Right lobe of liver (tissue), 6 donors: ENCODE measurements at regions not wholly inside any gene's neighbourhood (a gene's known extent, or its start where the extent isn't known, plus 50 kb on each side); places are given as distances from the start of the nearest gene placed in this dataset.

ENCODE experiments used
- ATAC-seq, 4 donors: fragments of 200-7000 bp; cut with Tn5 transposase; one replicate each; pipeline ENCODE4 v1.9.1; 2020; ENCODE audit warnings: mild to moderate bottlenecking in 4 of 4, moderate library complexity in 4 of 4
- DNase-seq, 3 donors: peaks; one replicate each; pipeline ENCODE4 v3.0.0-alpha.2; 2020
- H3K27ac ChIP-seq, 3 donors: fragments of 200-600 bp; one replicate each; pipeline ENCODE4 v1.8.0; 2022
- H3K27me3 ChIP-seq, 2 donors: fragments of 200-600 bp; one replicate each; pipeline ENCODE4 v1.8.0; 2022
- H3K36me3 ChIP-seq, 4 donors: fragments of 200-600 bp; sonication (generic) in 1 of 4; one replicate each; pipeline versions ENCODE4 v1.5.1 to v1.8.0; 2017 to 2022; ENCODE audit warnings: control low read depth in 1 of 4
- H3K4me1 ChIP-seq, 4 donors: fragments of 200-600 bp; sonication (generic) in 1 of 4; one replicate each; pipeline versions ENCODE4 v1.5.1 to v1.8.0; 2017 to 2022; ENCODE audit warnings: control low read depth in 1 of 4
- H3K4me3 ChIP-seq, 3 donors: fragments of 200-600 bp; one replicate each; pipeline ENCODE4 v1.8.0; 2022
- H3K9me3 ChIP-seq, 4 donors: fragments of 200-600 bp; sonication (generic) in 1 of 4; one replicate each; pipeline versions ENCODE4 v1.5.1 to v1.8.0; 2017 to 2022; ENCODE audit warnings: control low read depth in 1 of 4
- CTCF ChIP-seq, 4 donors: fragments of 200-600 bp in 3 of 4; fragments of 450-650 bp in 1 of 4; IDR thresholded peaks; one replicate each; pipeline versions ENCODE4 v1.5.1 to v1.8.0; 2016 to 2022; ENCODE audit warnings: antibody characterized with exemption in 4 of 4, mild to moderate bottlenecking in 2 of 4
- POLR2A ChIP-seq: fragments of 450-650 bp; IDR thresholded peaks from one replicate; pipeline ENCODE4 v1.6.1; 2017; ENCODE audit warnings: antibody characterized with exemption, mild to moderate bottlenecking
- WGBS: methylation state at CpG from one replicate; pipeline ENCODE4 v1.1.6; 2018; ENCODE audit warnings: low coverage, low lambda C conversion rate; ENCODE audit not compliant: insufficient coverage; ENCODE audit errors: missing lambda C conversion rate; 5-methylcytosine and 5-hydroxymethylcytosine counted together
- intact Hi-C, 2 donors: fragments of 100-400 bp; cut with DNase I; formaldehyde crosslinking; loops; one replicate each; pipeline versions ENCODE4 v1.11.2 to v1.14.1; 2022
- donor health status: DM: no; HTN: yes; CAD: no.
- donor health status: DM: no; HTN: no; CAD: no.
- donor health status: DM: no; HTN: no; CAD: no.
- donor health status: DM: no; HTN: yes; CAD: no.
- donor health status: DM: no; HTN: yes; CAD: no.

GRCh38 chr4:83964996-83965541 is 429.2 kb downstream of the GPAT3 start:
- Histone ChIP-seq H3K9me3 (no peaks in the 10 kb centered on the region), H3K36me3 (no peaks in the 10 kb centered on the region), H3K4me3 (no peak overlapping the region), H3K27me3 (no peaks in the 10 kb centered on the region), H3K4me1 (no peaks in the 10 kb centered on the region), H3K27ac (no peak overlapping the region)
- DNase-seq = no peak
- intact Hi-C loops = no loop called here
- no peak for ATAC-seq
- no CpG with 5 or more reads among the region's 3 CpGs for WGBS
- no peak for TF ChIP-seq CTCF (IDR thresholded peaks at IDR 0.05)
- no peak for TF ChIP-seq POLR2A

- Histone ChIP-seq H3K36me3 (no peaks in the 10 kb centered on the region), H3K27ac (no peak overlapping the region), H3K27me3 (no peaks in the 10 kb centered on the region), H3K9me3 (no peaks in the 10 kb centered on the region), H3K4me1 (no peaks in the 10 kb centered on the region), H3K4me3 (no peak overlapping the region)
- TF ChIP-seq CTCF (IDR thresholded peaks at IDR 0.05) = no peak
- TF ChIP-seq POLR2A = no peak
- 69% methylated on average over 2 of the region's 4 CpGs for WGBS
- intact Hi-C loops = no loop called here
- DNase-seq = no peak
- ATAC-seq = no peak
Measured at GRCh38 chr4:83962492-83962891, 426.6 kb downstream of the GPAT3 start.

GRCh38 chr4:83961575-83961974 is 425.7 kb downstream of the GPAT3 start:
- H3K36me3 ChIP-seq = no peaks in the 10 kb centered on the region
- 24% methylated on average over 3 of the region's 3 CpGs for WGBS
- DNase-seq = no peak

GRCh38 chr4:83959160-83959559 is 423.3 kb downstream of the GPAT3 start:
- Histone ChIP-seq H3K4me1 (no peaks in the 10 kb centered on the region), H3K9me3 (no peaks in the 10 kb centered on the region), H3K36me3 (no peaks in the 10 kb centered on the region), H3K4me3 (no peak overlapping the region), H3K27me3 (no peaks in the 10 kb centered on the region), H3K27ac (no peak overlapping the region)
- no peak for DNase-seq
- intact Hi-C loops = no loop called here
- no peak for TF ChIP-seq CTCF (IDR thresholded peaks at IDR 0.05)
- TF ChIP-seq POLR2A = no peak
- no peak for ATAC-seq
- 75% methylated on average over 4 of the region's 5 CpGs for WGBS

More at GRCh38 chr4:83961575-83961974, 425.7 kb downstream of the GPAT3 start:
- H3K9me3 ChIP-seq = no peaks in the 10 kb centered on the region
- H3K27me3 ChIP-seq = no peaks in the 10 kb centered on the region
- H3K4me1 ChIP-seq = no peaks in the 10 kb centered on the region
- TF ChIP-seq CTCF (IDR thresholded peaks at IDR 0.05) (no peak), POLR2A (no peak)
- intact Hi-C loops = no loop called here
- no peak overlapping the region for H3K4me3 ChIP-seq
- ATAC-seq = no peak
- H3K27ac ChIP-seq = no peak overlapping the region

- intact Hi-C loops = no loop called here
- H3K27me3 ChIP-seq = no peaks in the 10 kb centered on the region
- no peak overlapping the region for H3K4me3 ChIP-seq
- H3K4me1 ChIP-seq = no peaks in the 10 kb centered on the region
- H3K9me3 ChIP-seq = no peaks in the 10 kb centered on the region
- DNase-seq = no peak
- H3K36me3 ChIP-seq = no peaks in the 10 kb centered on the region
- 32% methylated on average over 3 of the region's 3 CpGs for WGBS
- TF ChIP-seq CTCF (IDR thresholded peaks at IDR 0.05) (no peak), POLR2A (no peak)
- H3K27ac ChIP-seq = no peak overlapping the region
- no peak for ATAC-seq
Measured at GRCh38 chr4:83947830-83948193, 411.9 kb downstream of the GPAT3 start.
